ENCODE measurements at regions not wholly inside any gene's neighbourhood (a gene's known extent, or its start where the extent isn't known, plus 50 kb on each side); places are given as distances from the start of the nearest gene placed in this dataset.
"Not testable (repeated sequence)": the region's sequence is repeated elsewhere in the genome, so short reads cannot be mapped to it uniquely, and the experiment has no call there.

GRCh38 chr9:99479929-99480328 is 257.8 kb downstream of the SEC61B start:
- DNase-seq (ENCODE audit: low read depth): no peak

GRCh38 chr9:99485459-99485858 is 263.4 kb downstream of the SEC61B start:
- no peak for DNase-seq (ENCODE audit: low read depth)

GRCh38 chr9:99486684-99487083 is 264.6 kb downstream of the SEC61B start:
- no peak for DNase-seq (ENCODE audit: low read depth)

- DNase-seq (ENCODE audit: low read depth): no peak
Observed at GRCh38 chr9:99488131-99489059, 266.3 kb downstream of the SEC61B start.

- DNase-seq (ENCODE audit: low read depth): no peak
Observed at GRCh38 chr9:99489060-99489413, 267.0 kb downstream of the SEC61B start.

- no peak for DNase-seq (ENCODE audit: low read depth)
Observed at GRCh38 chr9:99490729-99491128, 268.6 kb downstream of the SEC61B start.

- no peak for DNase-seq (ENCODE audit: low read depth)
Observed at GRCh38 chr9:99491408-99492158, 269.5 kb downstream of the SEC61B start.

- DNase-seq (ENCODE audit: low read depth): no peak
Observed at GRCh38 chr9:99497641-99498040, 275.6 kb downstream of the SEC61B start.

- not testable (repeated sequence) for DNase-seq (ENCODE audit: low read depth)
Observed at GRCh38 chr9:99498979-99499378, 276.9 kb downstream of the SEC61B start.

GRCh38 chr9:99505936-99506335 is 283.9 kb downstream of the SEC61B start:
- DNase-seq (ENCODE audit: low read depth): no peak

- no peak for DNase-seq (ENCODE audit: low read depth)
Observed at GRCh38 chr9:99506747-99507348, 284.8 kb downstream of the SEC61B start.

GRCh38 chr9:99509065-99509745 is 287.1 kb downstream of the SEC61B start:
- DNase-seq (ENCODE audit: low read depth): no peak

GRCh38 chr9:99509900-99510535 is 287.9 kb downstream of the SEC61B start:
- DNase-seq (ENCODE audit: low read depth): no peak

- DNase-seq (ENCODE audit: low read depth): no peak
Observed at GRCh38 chr9:99511723-99512122, 289.6 kb downstream of the SEC61B start.

GRCh38 chr9:99513441-99514112 is 291.5 kb downstream of the SEC61B start:
- no peak for DNase-seq (ENCODE audit: low read depth)

- DNase-seq (ENCODE audit: low read depth): no peak
Observed at GRCh38 chr9:99515093-99515492, 293.0 kb downstream of the SEC61B start.

GRCh38 chr9:99515895-99516656 is 294.0 kb downstream of the SEC61B start:
- DNase-seq (ENCODE audit: low read depth): no peak

- DNase-seq (ENCODE audit: low read depth): no peak
Observed at GRCh38 chr9:99516657-99517049, 294.6 kb downstream of the SEC61B start.

- no peak for DNase-seq (ENCODE audit: low read depth)
Observed at GRCh38 chr9:99523838-99524237, 297.8 kb upstream of the NR4A3 start.

GRCh38 chr9:99531313-99531712 is 290.4 kb upstream of the NR4A3 start:
- no peak for DNase-seq (ENCODE audit: low read depth)

All from T follicular helper cell (primary cell).